GM12874 (cell line): ENCODE measurements at regions not wholly inside any gene's neighbourhood (a gene's known extent, or its start where the extent isn't known, plus 50 kb on each side); places are given as distances from the start of the nearest gene placed in this dataset.

Source experiments
- TF ChIP-seq, protein P1 (sequence below): IDR thresholded peaks from 2 replicates; pipeline ENCODE4 v1.5.1; 2011; ENCODE audit warnings: low read depth, mild to moderate bottlenecking, control low read depth, low read length, moderate library complexity; ENCODE audit not compliant: insufficient read depth

DNA sequence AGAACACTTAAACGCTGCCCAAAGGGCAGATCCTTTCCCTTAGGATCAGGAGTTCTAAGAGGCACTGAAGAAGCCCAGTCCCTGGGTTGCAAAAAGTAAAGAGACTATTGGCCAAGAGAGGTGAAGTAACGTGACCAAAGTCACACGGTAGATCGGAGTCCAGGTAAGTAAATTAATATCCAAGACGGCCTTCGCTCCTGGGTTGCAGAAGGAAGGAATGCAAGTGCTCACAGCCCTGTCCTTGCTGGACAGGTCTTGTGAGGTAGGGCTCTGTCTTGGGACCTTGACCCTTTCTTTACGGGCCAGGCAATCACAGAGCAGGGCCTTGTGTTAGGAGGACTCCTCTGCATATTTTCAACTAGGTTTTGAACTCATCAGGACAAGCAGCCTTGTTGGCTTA is 243.7 kb upstream of the PDE10A start:
- TF ChIP-seq, protein P1, sequence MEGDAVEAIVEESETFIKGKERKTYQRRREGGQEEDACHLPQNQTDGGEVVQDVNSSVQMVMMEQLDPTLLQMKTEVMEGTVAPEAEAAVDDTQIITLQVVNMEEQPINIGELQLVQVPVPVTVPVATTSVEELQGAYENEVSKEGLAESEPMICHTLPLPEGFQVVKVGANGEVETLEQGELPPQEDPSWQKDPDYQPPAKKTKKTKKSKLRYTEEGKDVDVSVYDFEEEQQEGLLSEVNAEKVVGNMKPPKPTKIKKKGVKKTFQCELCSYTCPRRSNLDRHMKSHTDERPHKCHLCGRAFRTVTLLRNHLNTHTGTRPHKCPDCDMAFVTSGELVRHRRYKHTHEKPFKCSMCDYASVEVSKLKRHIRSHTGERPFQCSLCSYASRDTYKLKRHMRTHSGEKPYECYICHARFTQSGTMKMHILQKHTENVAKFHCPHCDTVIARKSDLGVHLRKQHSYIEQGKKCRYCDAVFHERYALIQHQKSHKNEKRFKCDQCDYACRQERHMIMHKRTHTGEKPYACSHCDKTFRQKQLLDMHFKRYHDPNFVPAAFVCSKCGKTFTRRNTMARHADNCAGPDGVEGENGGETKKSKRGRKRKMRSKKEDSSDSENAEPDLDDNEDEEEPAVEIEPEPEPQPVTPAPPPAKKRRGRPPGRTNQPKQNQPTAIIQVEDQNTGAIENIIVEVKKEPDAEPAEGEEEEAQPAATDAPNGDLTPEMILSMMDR = no peak

DNA sequence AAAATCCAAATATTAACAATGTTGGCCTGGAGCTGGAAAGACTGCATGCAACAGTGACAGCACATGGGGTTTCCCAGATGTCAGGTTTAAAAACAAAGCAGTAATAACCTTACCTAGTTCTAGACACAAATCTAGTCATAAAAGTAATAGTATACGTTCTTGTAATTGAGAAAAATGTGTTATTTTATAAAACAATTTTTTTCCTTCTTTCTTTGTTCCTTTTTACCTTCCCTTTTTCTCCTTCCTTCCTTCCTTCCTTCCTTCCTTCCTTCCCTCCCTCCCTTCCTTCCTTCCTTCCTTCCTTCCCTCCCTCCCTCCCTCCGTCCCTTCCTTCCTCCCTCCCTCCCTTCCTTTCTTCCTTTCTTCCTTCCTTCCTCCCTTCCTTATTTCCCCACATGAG is 242.7 kb upstream of the PDE10A start:
- TF ChIP-seq, protein P1 = no peak

DNA sequence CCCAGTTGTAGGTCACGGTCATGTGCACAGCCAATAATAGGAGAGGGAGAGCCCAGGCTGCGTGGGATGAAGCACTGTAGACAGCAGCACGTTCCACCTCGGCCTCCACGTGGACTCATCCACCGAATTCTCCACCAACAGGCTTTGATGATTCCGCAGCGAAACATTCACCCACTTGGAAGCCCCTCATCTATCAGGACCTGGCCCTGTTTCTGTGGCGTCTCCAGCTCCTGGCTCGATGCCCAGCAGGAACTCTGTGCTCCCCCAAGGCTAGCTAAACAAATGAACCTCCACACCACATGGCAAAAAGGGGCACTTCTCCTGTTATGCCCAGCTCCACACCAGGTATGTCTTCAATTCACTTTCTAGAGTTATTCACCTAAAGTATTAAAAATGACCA is 237.9 kb upstream of the PDE10A start:
- TF ChIP-seq, protein P1 = no peak

DNA sequence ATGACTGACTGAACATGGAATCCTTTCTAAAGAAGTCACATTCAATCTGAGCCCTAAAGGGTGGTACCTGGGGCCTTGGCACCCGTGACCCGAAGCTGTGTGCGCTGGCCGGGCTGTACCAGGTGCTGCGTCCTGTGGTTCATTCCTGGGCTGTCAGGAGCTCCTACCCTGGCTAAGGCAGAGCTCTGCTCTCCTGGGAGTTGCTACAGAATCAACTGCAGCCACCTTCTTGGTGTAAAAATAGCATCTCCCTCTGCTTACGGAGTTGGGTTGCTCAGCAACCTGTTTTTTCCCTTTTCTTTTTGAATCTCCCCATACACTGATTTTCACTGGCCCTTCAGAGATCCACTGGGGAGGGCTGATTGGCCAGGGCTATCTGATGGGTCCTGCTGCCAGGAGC is 236.6 kb upstream of the PDE10A start:
- TF ChIP-seq, protein P1 = no peak

DNA sequence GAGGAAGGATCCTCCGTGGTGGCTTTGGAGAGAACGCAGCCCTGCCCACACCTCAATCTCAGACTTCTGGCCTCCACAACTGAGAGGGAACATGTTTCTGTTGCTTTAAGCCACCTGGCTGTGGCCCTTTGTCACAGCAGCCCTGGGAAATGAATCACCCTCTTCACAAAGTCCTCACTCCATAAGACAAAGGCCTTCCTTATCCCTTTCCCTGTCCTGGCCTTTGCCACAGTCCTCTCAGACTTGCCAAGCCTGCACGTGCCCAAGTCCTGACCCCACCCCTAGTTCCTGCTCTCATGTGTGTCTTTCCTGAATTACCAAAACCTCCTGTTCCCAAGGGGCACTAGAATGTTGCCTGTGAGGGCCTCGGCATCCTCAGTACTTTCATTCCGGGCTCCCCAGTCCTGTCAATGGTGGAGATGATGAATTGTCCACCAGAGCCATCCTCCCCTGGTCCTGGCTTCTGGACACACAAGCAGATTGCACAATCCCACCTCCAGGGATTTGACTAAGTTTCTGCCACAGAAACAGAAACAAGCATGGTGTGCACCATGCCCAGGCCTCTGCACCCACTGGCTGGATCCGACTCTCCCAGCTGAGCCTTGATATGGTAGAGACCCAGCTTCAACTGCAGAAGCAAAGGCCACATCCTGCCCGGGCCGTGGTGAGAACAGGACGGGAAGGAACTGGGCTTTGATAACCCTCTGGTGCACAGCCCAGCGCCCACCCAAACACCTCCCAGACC is 232.6 kb upstream of the PDE10A start:
- TF ChIP-seq, protein P1 = no peak

DNA sequence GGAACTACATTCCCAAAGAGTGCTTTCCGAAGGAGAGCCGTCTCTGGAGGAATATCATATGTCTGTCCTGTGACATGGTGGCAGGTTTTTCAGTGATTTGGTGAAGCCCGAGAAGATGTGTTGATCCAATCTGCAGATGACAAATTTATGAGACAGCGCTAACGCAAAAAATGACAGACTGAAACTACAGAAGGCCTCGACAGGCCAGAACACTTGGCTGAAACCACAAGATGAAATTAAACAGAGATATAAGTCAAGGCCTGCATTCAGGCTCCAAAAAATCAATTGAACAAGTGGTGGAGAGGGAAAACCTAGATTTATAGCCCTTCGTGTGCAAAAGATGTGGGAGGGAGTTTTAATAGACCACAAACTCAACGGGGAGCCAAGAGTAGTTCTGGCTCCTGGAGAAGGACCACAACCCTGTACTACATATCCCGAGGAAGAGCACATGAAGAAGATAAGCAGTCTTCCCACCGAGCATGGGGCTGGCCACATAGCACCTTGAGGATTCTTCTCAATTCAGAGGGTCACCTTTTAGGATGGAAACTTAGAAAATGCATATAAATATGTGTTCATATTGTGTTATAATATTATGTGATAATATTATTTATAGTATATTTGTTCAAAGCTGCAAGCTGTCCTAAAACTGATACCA is 231.3 kb upstream of the PDE10A start:
- TF ChIP-seq, protein P1 = no peak

DNA sequence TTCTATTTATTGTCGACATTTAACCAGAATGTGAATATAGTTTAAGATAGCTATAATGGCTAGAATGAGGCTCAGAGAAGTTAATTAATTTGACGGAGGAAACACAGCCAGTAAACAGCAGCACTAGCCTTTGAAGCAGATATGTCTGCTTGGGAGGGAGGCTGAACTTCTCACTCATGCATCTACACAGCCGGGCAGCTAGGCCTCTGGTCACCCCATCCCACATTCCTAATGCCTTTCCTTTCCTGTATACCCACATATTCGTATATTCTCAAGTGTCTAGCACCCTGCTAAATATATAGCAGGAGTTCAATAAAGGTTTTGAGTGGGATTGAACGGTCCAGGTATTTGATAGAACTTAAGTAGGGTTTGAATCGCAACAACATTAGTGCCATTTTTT is 230.4 kb upstream of the PDE10A start:
- TF ChIP-seq, protein P1 = no peak
